Loucy (cell line): ENCODE measurements at regions not wholly inside any gene's neighbourhood (a gene's known extent, or its start where the extent isn't known, plus 50 kb on each side); places are given as distances from the start of the nearest gene placed in this dataset.

Experiments used
- CTCF ChIP-seq: fragments of 200-600 bp; sonication (generic); conservative IDR thresholded peaks from 2 replicates; pipeline ENCODE4 v1.5.1; 2014; ENCODE audit warnings: mild to moderate bottlenecking, antibody characterized with exemption, low read length
- EZH2phosphoT487 ChIP-seq: fragments of 200-600 bp; IDR thresholded peaks from 2 replicates; pipeline ENCODE4 v1.6.1; 2018; ENCODE audit warnings: antibody characterized with exemption, mild to moderate bottlenecking, moderate library complexity, borderline replicate concordance

GRCh38 chr14:62501021-62501750, 544.1 kb downstream of the KCNH5 start:
- TF ChIP-seq CTCF (no peak), EZH2phosphoT487 (no peak)
